Right lobe of liver (tissue), 4 donors: ENCODE measurements at regions not wholly inside any gene's neighbourhood (a gene's known extent, or its start where the extent isn't known, plus 50 kb on each side); places are given as distances from the start of the nearest gene placed in this dataset.

Experiments
- POLR2A ChIP-seq: fragments of 450-650 bp; IDR thresholded peaks from one replicate; pipeline ENCODE4 v1.6.1; 2017; ENCODE audit warnings: antibody characterized with exemption, mild to moderate bottlenecking
- TF ChIP-seq, protein P1 (sequence below), 4 donors: fragments of 200-600 bp in 3 of 4; fragments of 450-650 bp in 1 of 4; IDR thresholded peaks; one replicate each; pipeline versions ENCODE4 v1.5.1 to v1.8.0; 2016 to 2022; ENCODE audit warnings: antibody characterized with exemption in 4 of 4, mild to moderate bottlenecking in 2 of 4
- donor health status: DM: no; HTN: no; CAD: no.
- donor health status: DM: no; HTN: no; CAD: no.
- donor health status: DM: no; HTN: yes; CAD: no.

DNA sequence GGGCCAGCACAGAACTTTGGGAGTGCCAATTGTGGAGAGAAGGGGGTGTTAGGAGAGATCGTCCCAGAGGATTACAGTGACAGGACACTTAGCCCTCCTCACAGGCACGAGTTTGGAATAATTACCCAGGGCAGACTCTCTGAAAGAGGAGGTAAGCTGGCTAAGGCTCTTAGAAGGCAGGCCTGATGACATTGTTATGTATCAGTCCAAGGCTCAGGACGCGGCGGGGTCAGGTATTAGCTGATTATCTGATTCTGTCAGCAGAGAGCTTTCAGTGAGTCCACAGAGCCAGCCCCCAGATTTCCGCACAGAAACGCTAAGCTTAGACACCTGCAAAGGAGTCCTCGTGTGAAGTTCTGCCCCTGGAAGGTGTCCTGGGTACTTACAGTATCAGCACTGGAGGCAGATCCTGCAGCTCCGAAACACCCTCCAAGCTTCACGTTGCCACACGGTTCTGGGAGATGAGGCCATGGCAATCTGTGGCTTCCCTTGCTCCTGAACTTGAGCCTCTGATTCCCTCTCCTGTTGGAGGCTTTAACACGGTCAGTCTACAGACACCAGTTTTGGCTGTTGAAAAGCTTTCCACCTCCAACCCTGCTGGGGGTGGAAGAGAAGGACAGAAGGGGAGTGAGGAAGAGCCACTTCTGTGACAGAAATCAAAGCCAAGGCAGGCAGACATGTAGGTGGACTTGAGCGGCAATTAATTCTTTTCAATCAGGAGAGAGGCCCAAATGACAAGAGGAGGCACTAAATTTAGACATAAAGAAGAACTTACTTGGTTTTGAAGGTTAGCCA is 123.6 kb upstream of the CADM1 start:
- TF ChIP-seq, protein P1, sequence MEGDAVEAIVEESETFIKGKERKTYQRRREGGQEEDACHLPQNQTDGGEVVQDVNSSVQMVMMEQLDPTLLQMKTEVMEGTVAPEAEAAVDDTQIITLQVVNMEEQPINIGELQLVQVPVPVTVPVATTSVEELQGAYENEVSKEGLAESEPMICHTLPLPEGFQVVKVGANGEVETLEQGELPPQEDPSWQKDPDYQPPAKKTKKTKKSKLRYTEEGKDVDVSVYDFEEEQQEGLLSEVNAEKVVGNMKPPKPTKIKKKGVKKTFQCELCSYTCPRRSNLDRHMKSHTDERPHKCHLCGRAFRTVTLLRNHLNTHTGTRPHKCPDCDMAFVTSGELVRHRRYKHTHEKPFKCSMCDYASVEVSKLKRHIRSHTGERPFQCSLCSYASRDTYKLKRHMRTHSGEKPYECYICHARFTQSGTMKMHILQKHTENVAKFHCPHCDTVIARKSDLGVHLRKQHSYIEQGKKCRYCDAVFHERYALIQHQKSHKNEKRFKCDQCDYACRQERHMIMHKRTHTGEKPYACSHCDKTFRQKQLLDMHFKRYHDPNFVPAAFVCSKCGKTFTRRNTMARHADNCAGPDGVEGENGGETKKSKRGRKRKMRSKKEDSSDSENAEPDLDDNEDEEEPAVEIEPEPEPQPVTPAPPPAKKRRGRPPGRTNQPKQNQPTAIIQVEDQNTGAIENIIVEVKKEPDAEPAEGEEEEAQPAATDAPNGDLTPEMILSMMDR (IDR thresholded peaks at IDR 0.05) = no peak
- TF ChIP-seq POLR2A = no peak
